A549 (cell line): ENCODE measurements at regions not wholly inside any gene's neighbourhood (a gene's known extent, or its start where the extent isn't known, plus 50 kb on each side); places are given as distances from the start of the nearest gene placed in this dataset.
A peak's percentile ranks its signal among the peaks of the same experiment; 100 is the strongest.
"Not testable (repeated sequence)": the region's sequence is repeated elsewhere in the genome, so short reads cannot be mapped to it uniquely, and the experiment has no call there.

Experiments used
- ATAC-seq, 2 experiments: fragments of 200-7000 bp in 1 of 2; fragments of >200 bp in 1 of 2; cut with Nextera tagmentation in 1 of 2; cut with Tn5 transposase in 1 of 2; 3 replicates each; pipeline versions ENCODE4 v1.8.0 to v1.9.1; 2018 to 2020; ENCODE audit warnings: mild to moderate bottlenecking in 1 of 2, moderate library complexity in 1 of 2
- CTCF ChIA-PET: fragments of 300-600 bp; sonication (Branson Sonifier 250); formaldehyde crosslinking; extraction: SDS; loops from one replicate; lab custom pipeline; 2021; ENCODE audit warnings: antibody characterized with exemption, inconsistent platforms; lab: Yijun Ruan, JAX
- POLR2A ChIA-PET: fragments of 350-600 bp; formaldehyde crosslinking; extraction: SDS; loops from one replicate; lab custom pipeline; 2021; ENCODE audit warnings: antibody characterized with exemption, inconsistent platforms; lab: Yijun Ruan, JAX
- DNase-seq, 2 experiments: peaks; one replicate each; pipeline versions ENCODE4 v3.0.0 to v3.0.0-alpha.2; 2011 to 2016; ENCODE audit warnings: low read depth in 1 of 2, low spot score in 1 of 2
- FAIRE-seq: peaks from 2 replicates; lab custom pipeline; 2011; peaks lifted over from hg19 to GRCh38; lab: Jason Lieb, UNC
- H3K27ac ChIP-seq, 2 experiments: fragments of >200 bp; sonication (Bioruptor Twin); formaldehyde crosslinking; 3 replicates each; pipeline ENCODE4 v1.5.1; 2016 to 2017
- H3K4me1 ChIP-seq: fragments of >200 bp; sonication (Bioruptor Twin); formaldehyde crosslinking; 3 replicates; pipeline ENCODE4 v1.6.1; 2016
- H3K4me2 ChIP-seq: fragments of >200 bp; sonication (Bioruptor Twin); formaldehyde crosslinking; 3 replicates; pipeline ENCODE4 v1.6.1; 2016
- H3K4me3 ChIP-seq: fragments of >200 bp; sonication (Bioruptor Twin); formaldehyde crosslinking; 3 replicates; pipeline ENCODE4 v1.5.1; 2016
- H3K9me3 ChIP-seq: fragments of >200 bp; sonication (Bioruptor Twin); formaldehyde crosslinking; 3 replicates; pipeline ENCODE4 v1.6.1; 2016
- CBX2 ChIP-seq: fragments of 200-600 bp; sonication (generic); IDR thresholded peaks from 2 replicates; pipeline ENCODE4 v1.6.1; 2016; ENCODE audit warnings: low read depth, mild to moderate bottlenecking, borderline replicate concordance
- EHF ChIP-seq: fragments of 250-450 bp; sonication (Bioruptor Pico); IDR thresholded peaks from 2 replicates; pipeline ENCODE4 v1.5.0; 2020; ENCODE audit warnings: mild to moderate bottlenecking
- FOSL2 ChIP-seq, 2 experiments: fragments of 450-650 bp in 1 of 2; fragments of >200 bp in 1 of 2; sonication (Bioruptor Twin) in 1 of 2; formaldehyde crosslinking; IDR thresholded peaks; 2 replicates each; pipeline versions ENCODE4 v1.5.0 to v1.6.1; 2016 to 2020; ENCODE audit warnings: mild to moderate bottlenecking in 1 of 2, moderate library complexity in 1 of 2
- JUNB ChIP-seq: fragments of >200 bp; sonication (Bioruptor Twin); formaldehyde crosslinking; IDR thresholded peaks from 2 replicates; pipeline ENCODE4 v1.6.1; 2016
- MAFK ChIP-seq: fragments of 450-650 bp; IDR thresholded peaks from 2 replicates; pipeline ENCODE4 v1.6.1; 2014; ENCODE audit not compliant: partially characterized antibody
- WGBS: methylation state at CpG from one replicate; pipeline ENCODE4 v1.1.6; 2017; ENCODE audit errors: missing lambda C conversion rate; 5-methylcytosine and 5-hydroxymethylcytosine counted together
- TF ChIP-seq, protein P1 (sequence below): fragments of 200-600 bp; sonication (generic); IDR thresholded peaks from 2 replicates; pipeline ENCODE4 v1.6.1; 2016; ENCODE audit warnings: antibody characterized with exemption, mild to moderate bottlenecking, moderate library complexity
- TF ChIP-seq, protein P2 (sequence below): IDR thresholded peaks from 2 replicates; pipeline ENCODE4 v1.6.1; 2012

DNA sequence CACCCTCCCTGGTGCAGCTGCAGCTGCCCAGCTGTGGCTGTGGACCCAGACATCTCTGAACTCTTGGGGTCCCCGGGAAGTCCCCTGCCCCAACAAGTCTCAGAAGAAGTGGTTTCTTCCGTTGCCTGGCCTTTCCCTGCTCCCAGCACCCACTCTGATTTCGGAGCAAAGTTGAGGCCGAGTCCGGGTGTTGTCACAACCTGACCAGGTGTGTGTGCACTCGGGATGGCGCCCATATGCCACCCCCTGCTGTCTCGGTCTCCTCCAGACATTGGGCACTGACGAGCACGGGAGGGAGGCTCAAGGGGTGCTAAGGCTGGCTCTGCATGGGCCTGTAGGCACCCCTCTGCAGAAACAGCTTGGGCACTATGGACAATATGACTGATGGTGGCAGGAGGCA, 1055.3 kb downstream of the REEP3 start:
- Histone ChIP-seq H3K27ac (no peak overlapping the region), H3K4me2 (no peak overlapping the region), H3K4me1 (no peaks in the 10 kb centered on the region), H3K4me3 (no peak overlapping the region), H3K9me3 (no peaks in the 10 kb centered on the region)
- ChIA-PET CTCF (no interaction called here), POLR2A (no interaction called here)
- FAIRE-seq (no peak), ATAC-seq (no peak), DNase-seq (no peak)
- WGBS, result 4% methylated on average over 5 of the region's 10 CpGs
- TF ChIP-seq FOSL2 (IDR thresholded peaks at IDR 0.05) (no peak), FOSL2 (CRISPR knock-in tag; IDR thresholded peaks at IDR 0.05) (no peak)

DNA sequence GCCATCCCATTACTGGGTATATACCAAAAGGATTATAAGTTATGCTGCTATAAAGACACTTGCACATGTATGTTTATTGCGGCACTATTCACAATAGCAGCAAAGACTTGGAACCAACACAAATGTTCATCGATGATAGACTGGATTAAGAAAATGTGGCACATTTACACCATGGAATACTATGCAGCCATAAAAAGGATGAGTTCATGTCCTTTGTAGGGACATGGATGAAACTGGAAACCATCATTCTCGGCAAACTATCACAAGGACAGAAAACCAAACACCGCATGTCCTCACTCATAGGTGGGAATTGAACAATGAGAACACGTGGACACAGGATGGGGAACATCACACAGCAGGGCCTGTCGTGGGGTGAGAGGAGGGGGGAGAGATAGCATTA, 1057.6 kb downstream of the REEP3 start:
- CTCF ChIA-PET, DNase-seq, H3K4me1 ChIP-seq, H3K4me3 ChIP-seq, ATAC-seq, H3K4me2 ChIP-seq, FAIRE-seq, H3K27ac ChIP-seq, POLR2A ChIA-PET, H3K9me3 ChIP-seq: not testable (repeated sequence)
- 29% methylated on average over 6 of the region's 6 CpGs for WGBS

DNA sequence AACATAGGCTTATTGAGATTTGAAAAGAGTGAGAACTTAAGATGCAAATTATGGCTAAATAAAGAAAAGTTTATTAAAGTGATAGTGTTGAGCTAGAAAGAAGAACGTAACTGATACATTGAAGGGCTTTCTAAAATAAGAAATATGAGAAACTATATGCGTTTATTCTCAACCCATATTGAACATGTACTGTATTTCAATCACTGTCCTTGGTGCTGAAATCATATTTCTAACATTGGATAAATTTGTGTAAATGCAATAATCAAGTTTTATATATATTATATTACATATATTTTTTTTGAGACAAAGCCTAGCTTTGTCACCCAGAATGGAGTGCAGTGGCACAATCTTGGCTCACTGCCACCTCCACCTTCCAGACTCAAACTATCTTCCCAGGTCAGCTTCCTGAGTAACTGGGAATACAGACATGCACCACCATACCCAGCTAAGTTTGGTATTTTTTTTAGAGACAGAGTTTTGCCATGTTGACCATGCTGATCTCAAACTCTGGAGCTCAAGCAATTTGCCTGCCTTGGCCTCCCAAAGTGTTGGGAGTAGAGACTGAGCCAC, 1065.8 kb downstream of the REEP3 start:
- CTCF ChIA-PET, result no interaction called here
- H3K27ac ChIP-seq, result no peak overlapping the region
- POLR2A ChIA-PET, result no interaction called here
- TF ChIP-seq, protein P1, sequence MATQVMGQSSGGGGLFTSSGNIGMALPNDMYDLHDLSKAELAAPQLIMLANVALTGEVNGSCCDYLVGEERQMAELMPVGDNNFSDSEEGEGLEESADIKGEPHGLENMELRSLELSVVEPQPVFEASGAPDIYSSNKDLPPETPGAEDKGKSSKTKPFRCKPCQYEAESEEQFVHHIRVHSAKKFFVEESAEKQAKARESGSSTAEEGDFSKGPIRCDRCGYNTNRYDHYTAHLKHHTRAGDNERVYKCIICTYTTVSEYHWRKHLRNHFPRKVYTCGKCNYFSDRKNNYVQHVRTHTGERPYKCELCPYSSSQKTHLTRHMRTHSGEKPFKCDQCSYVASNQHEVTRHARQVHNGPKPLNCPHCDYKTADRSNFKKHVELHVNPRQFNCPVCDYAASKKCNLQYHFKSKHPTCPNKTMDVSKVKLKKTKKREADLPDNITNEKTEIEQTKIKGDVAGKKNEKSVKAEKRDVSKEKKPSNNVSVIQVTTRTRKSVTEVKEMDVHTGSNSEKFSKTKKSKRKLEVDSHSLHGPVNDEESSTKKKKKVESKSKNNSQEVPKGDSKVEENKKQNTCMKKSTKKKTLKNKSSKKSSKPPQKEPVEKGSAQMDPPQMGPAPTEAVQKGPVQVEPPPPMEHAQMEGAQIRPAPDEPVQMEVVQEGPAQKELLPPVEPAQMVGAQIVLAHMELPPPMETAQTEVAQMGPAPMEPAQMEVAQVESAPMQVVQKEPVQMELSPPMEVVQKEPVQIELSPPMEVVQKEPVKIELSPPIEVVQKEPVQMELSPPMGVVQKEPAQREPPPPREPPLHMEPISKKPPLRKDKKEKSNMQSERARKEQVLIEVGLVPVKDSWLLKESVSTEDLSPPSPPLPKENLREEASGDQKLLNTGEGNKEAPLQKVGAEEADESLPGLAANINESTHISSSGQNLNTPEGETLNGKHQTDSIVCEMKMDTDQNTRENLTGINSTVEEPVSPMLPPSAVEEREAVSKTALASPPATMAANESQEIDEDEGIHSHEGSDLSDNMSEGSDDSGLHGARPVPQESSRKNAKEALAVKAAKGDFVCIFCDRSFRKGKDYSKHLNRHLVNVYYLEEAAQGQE, result peak; percentile 65; the same call in 1 of the 2 replicates
- no peak for TF ChIP-seq CBX2
- ATAC-seq (no peak), FAIRE-seq (no peak), DNase-seq (no peak)
- H3K4me1 ChIP-seq, result no peaks in the 10 kb centered on the region
- H3K9me3 ChIP-seq, result no peaks in the 10 kb centered on the region
- no peak overlapping the region for H3K4me3 ChIP-seq
- 5% methylated on average over 2 of the region's 2 CpGs for WGBS
- H3K4me2 ChIP-seq, result no peak overlapping the region

DNA sequence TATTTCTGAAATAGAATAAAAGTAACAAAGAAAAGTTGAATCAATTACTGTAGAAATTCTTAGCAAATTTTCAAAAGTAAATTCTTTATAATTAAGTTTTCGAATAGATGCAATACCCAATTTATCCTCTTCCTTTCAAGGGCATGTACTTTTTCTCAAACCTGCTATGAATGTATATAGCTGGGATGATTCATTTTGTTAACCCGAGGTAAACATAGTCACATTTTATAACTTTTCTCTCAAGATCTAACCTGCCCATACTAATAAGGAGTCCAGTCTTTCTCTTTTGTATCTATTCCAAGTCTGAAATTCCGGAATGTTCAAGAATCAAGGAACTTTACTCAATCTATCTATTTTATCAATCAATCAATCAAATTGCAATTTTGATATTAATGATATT, 1072.9 kb downstream of the REEP3 start:
- H3K9me3 ChIP-seq, result no peaks in the 10 kb centered on the region

DNA sequence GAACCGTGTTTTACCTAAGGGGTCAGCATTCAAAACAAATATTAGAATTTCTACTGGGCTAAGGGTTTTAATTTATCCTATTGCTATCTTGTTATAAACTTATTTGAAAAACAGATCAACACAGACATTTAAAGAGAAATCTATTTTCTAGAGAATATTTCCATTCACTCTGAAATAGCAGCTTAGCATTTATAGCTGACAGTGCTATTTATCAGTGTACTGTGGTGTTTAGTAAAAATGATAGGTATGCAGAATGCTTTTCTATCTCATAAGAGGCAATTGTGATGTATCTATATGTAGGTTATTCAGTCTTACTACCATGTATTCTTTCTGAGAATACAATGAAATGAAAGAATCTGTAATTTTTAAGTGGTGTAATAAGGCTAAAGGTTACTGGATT, 1077.4 kb downstream of the REEP3 start:
- Histone ChIP-seq H3K4me1 (no peaks in the 10 kb centered on the region), H3K27ac (no peak overlapping the region), H3K4me3 (no peak overlapping the region), H3K9me3 (no peaks in the 10 kb centered on the region), H3K4me2 (no peak overlapping the region)
- DNase-seq, result no peak
- no peak for ATAC-seq
- TF ChIP-seq MAFK, result peak; percentile 75
- TF ChIP-seq, protein P2, sequence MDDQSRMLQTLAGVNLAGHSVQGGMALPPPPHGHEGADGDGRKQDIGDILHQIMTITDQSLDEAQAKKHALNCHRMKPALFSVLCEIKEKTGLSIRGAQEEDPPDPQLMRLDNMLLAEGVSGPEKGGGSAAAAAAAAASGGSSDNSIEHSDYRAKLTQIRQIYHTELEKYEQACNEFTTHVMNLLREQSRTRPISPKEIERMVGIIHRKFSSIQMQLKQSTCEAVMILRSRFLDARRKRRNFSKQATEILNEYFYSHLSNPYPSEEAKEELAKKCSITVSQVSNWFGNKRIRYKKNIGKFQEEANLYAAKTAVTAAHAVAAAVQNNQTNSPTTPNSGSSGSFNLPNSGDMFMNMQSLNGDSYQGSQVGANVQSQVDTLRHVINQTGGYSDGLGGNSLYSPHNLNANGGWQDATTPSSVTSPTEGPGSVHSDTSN, result no peak
- 11% methylated on average over 1 of the region's 1 CpG for WGBS
- FAIRE-seq, result no peak
- ChIA-PET POLR2A (no interaction called here), CTCF (no interaction called here)

More for the DNA sequence above, 1072.9 kb downstream of the REEP3 start:
- Histone ChIP-seq H3K4me2 (no peak overlapping the region), H3K4me1 (no peaks in the 10 kb centered on the region), H3K4me3 (no peak overlapping the region), H3K27ac (no peak overlapping the region)
- CTCF ChIA-PET, result no interaction called here
- no peak for FAIRE-seq
- POLR2A ChIA-PET, result no interaction called here
- ATAC-seq, result no peak
- no peak for TF ChIP-seq EHF (CRISPR knock-in tag)
- TF ChIP-seq MAFK, result no peak
- TF ChIP-seq JUNB, result no peak
- DNase-seq, result no peak
- 2% methylated on average over 3 of the region's 3 CpGs for WGBS
